Neural cell (in vitro differentiated cells): ENCODE measurements at regions not wholly inside any gene's neighbourhood (a gene's known extent, or its start where the extent isn't known, plus 50 kb on each side); places are given as distances from the start of the nearest gene placed in this dataset.

Source experiments
- H2AFZ ChIP-seq: fragments of 200-600, 300-800 bp; sonication (generic), shearing (Covaris generic); 2 replicates; pipeline ENCODE4 v1.6.0; 2014; ENCODE audit warnings: low read depth, mild to moderate bottlenecking, antibody characterized with exemption, low read length, moderate library complexity
- H3F3A ChIP-seq: fragments of 200-600 bp; shearing (Covaris generic); 2 replicates; pipeline ENCODE4 v1.6.1; 2016; ENCODE audit warnings: mild to moderate bottlenecking, moderate library complexity, mixed read lengths, antibody characterized with exemption, low read length; ENCODE audit not compliant: insufficient read depth, poor library complexity, severe bottlenecking
- H3K27ac ChIP-seq: fragments of 200-600, 300-800 bp; sonication (generic), shearing (Covaris generic); 2 replicates; pipeline ENCODE4 v1.5.1; 2014; ENCODE audit warnings: mild to moderate bottlenecking, low read length, moderate library complexity
- H3K27me3 ChIP-seq: fragments of 300-800, 200-600 bp; sonication (generic), shearing (Covaris generic); 2 replicates; pipeline ENCODE4 v1.6.0; 2014; ENCODE audit warnings: mild to moderate bottlenecking, low read depth, low read length, moderate library complexity; ENCODE audit not compliant: insufficient read depth
- H3K36me3 ChIP-seq: fragments of 300-800, 200-600 bp; sonication (generic), shearing (Covaris generic); 2 replicates; pipeline ENCODE4 v1.5.1; 2014; ENCODE audit warnings: mild to moderate bottlenecking, antibody characterized with exemption, low read length, moderate library complexity; ENCODE audit not compliant: insufficient read depth
- H3K4me2 ChIP-seq: fragments of 300-800, 200-600 bp; sonication (generic), shearing (Covaris generic); 2 replicates; pipeline ENCODE4 v1.6.0; 2014; ENCODE audit warnings: mild to moderate bottlenecking, low read length
- H3K4me3 ChIP-seq: fragments of 300-800, 200-600 bp; sonication (generic), shearing (Covaris generic); 2 replicates; pipeline ENCODE4 v1.5.1; 2014; ENCODE audit warnings: mild to moderate bottlenecking, low read length, moderate library complexity
- H3K79me2 ChIP-seq: fragments of 200-600 bp; shearing (Covaris generic); replicated peaks from 2 replicates; pipeline ENCODE4 v1.6.0; 2014; ENCODE audit warnings: mild to moderate bottlenecking, low read length, moderate library complexity; ENCODE audit not compliant: insufficient read depth
- H3K9ac ChIP-seq: fragments of 300-800, 200-600 bp; sonication (generic), shearing (Covaris generic); 2 replicates; pipeline ENCODE4 v1.6.1; 2016; ENCODE audit warnings: mild to moderate bottlenecking, low read length, mixed read lengths
- H3K9me2 ChIP-seq: fragments of 200-600 bp; shearing (Covaris generic); 2 replicates; pipeline ENCODE4 v1.6.1; 2016; ENCODE audit warnings: mild to moderate bottlenecking, low read length, mixed read lengths; ENCODE audit not compliant: insufficient read depth
- H3K9me3 ChIP-seq: fragments of 200-600, 300-800 bp; sonication (generic), shearing (Covaris generic); 2 replicates; pipeline ENCODE4 v1.6.1; 2016; ENCODE audit warnings: mild to moderate bottlenecking, mixed run types, low read length, moderate library complexity, mixed read lengths
- H4K20me1 ChIP-seq: fragments of 200-600 bp; shearing (Covaris generic); 2 replicates; pipeline ENCODE4 v1.6.1; 2016; ENCODE audit warnings: mild to moderate bottlenecking, mixed run types; ENCODE audit not compliant: insufficient read depth
- EP300 ChIP-seq: fragments of 450-650 bp; conservative IDR thresholded peaks from 2 replicates; pipeline ENCODE4 v1.6.1; 2014; ENCODE audit warnings: antibody characterized with exemption, mild to moderate bottlenecking, moderate library complexity; ENCODE audit not compliant: poor library complexity, severe bottlenecking
- EZH2 ChIP-seq: fragments of 200-600, 300-800 bp; shearing (Covaris generic), sonication (generic); IDR thresholded peaks from 2 replicates; pipeline ENCODE4 v1.6.1; 2014; ENCODE audit warnings: antibody characterized with exemption, low read length, borderline replicate concordance, mild to moderate bottlenecking; ENCODE audit not compliant: insufficient read depth, poor library complexity, severe bottlenecking
- MXI1 ChIP-seq: fragments of 450-650 bp; conservative IDR thresholded peaks from 2 replicates; pipeline ENCODE4 v1.6.1; 2014; ENCODE audit warnings: antibody characterized with exemption, mild to moderate bottlenecking; ENCODE audit not compliant: poor library complexity, severe bottlenecking
- POLR2AphosphoS5 ChIP-seq: IDR thresholded peaks from 2 replicates; pipeline ENCODE4 v1.6.1; 2012
- RAD21 ChIP-seq: fragments of 450-650 bp; conservative IDR thresholded peaks from 2 replicates; pipeline ENCODE4 v1.6.1; 2014; ENCODE audit warnings: antibody characterized with exemption, mild to moderate bottlenecking, moderate library complexity
- SMC3 ChIP-seq: fragments of 450-650 bp; conservative IDR thresholded peaks from 2 replicates; pipeline ENCODE4 v1.6.1; 2014; ENCODE audit warnings: antibody characterized with exemption, mild to moderate bottlenecking, moderate library complexity; ENCODE audit not compliant: poor library complexity
- TAF1 ChIP-seq: IDR thresholded peaks from 2 replicates; pipeline ENCODE4 v1.6.1; 2012; ENCODE audit warnings: low read depth
- TF ChIP-seq, protein P1 (sequence below): fragments of 450-650 bp; IDR thresholded peaks from 2 replicates; pipeline ENCODE4 v1.5.1; 2014; ENCODE audit warnings: antibody characterized with exemption, mild to moderate bottlenecking, moderate library complexity; ENCODE audit not compliant: poor library complexity, severe bottlenecking
- TF ChIP-seq, protein P2 (sequence below): IDR thresholded peaks from 2 replicates; pipeline ENCODE4 v1.6.1; 2012; ENCODE audit warnings: borderline replicate concordance

DNA sequence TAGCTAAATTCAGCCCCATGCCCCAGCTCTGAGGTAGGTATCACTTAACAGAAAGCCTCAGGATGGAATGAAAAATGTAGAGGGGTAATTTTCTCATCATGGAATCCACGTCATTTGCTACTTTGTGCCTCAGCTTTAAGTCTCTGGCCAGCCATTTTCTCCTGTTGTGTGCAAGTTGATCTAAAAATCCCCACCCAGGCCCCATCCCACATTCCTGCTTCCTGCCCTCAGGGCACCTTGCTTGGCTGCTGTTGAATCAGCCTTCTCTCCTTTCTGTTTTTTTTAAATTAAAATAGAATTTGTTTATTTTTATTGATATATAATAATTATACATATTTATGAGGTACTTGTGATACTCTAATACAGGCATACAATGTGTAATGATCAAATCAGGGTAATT is 179.9 kb upstream of the TSHZ3 start:
- Histone ChIP-seq H3K4me3 (no peak overlapping the region), H3K79me2 (no peaks in the 10 kb centered on the region), H3K9me2 (no peaks in the 10 kb centered on the region), H3K27me3 (no peaks in the 10 kb centered on the region), H3K4me2 (no peak overlapping the region), H3K27ac (no peak overlapping the region), H3K9me3 (peaks cover 4% of the 10 kb centered on the region), H3K9ac (no peak overlapping the region), H2AFZ (no peak overlapping the region), H3K36me3 (no peaks in the 10 kb centered on the region), H4K20me1 (no peaks in the 10 kb centered on the region), H3F3A (no peaks in the 10 kb centered on the region)
- TF ChIP-seq EP300 (no peak), TAF1 (no peak), RAD21 (no peak), SMC3 (no peak), MXI1 (no peak), POLR2AphosphoS5 (no peak), EZH2 (no peak)
- TF ChIP-seq, protein P1, sequence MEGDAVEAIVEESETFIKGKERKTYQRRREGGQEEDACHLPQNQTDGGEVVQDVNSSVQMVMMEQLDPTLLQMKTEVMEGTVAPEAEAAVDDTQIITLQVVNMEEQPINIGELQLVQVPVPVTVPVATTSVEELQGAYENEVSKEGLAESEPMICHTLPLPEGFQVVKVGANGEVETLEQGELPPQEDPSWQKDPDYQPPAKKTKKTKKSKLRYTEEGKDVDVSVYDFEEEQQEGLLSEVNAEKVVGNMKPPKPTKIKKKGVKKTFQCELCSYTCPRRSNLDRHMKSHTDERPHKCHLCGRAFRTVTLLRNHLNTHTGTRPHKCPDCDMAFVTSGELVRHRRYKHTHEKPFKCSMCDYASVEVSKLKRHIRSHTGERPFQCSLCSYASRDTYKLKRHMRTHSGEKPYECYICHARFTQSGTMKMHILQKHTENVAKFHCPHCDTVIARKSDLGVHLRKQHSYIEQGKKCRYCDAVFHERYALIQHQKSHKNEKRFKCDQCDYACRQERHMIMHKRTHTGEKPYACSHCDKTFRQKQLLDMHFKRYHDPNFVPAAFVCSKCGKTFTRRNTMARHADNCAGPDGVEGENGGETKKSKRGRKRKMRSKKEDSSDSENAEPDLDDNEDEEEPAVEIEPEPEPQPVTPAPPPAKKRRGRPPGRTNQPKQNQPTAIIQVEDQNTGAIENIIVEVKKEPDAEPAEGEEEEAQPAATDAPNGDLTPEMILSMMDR: no peak
- TF ChIP-seq, protein P2, sequence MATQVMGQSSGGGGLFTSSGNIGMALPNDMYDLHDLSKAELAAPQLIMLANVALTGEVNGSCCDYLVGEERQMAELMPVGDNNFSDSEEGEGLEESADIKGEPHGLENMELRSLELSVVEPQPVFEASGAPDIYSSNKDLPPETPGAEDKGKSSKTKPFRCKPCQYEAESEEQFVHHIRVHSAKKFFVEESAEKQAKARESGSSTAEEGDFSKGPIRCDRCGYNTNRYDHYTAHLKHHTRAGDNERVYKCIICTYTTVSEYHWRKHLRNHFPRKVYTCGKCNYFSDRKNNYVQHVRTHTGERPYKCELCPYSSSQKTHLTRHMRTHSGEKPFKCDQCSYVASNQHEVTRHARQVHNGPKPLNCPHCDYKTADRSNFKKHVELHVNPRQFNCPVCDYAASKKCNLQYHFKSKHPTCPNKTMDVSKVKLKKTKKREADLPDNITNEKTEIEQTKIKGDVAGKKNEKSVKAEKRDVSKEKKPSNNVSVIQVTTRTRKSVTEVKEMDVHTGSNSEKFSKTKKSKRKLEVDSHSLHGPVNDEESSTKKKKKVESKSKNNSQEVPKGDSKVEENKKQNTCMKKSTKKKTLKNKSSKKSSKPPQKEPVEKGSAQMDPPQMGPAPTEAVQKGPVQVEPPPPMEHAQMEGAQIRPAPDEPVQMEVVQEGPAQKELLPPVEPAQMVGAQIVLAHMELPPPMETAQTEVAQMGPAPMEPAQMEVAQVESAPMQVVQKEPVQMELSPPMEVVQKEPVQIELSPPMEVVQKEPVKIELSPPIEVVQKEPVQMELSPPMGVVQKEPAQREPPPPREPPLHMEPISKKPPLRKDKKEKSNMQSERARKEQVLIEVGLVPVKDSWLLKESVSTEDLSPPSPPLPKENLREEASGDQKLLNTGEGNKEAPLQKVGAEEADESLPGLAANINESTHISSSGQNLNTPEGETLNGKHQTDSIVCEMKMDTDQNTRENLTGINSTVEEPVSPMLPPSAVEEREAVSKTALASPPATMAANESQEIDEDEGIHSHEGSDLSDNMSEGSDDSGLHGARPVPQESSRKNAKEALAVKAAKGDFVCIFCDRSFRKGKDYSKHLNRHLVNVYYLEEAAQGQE: no peak

DNA sequence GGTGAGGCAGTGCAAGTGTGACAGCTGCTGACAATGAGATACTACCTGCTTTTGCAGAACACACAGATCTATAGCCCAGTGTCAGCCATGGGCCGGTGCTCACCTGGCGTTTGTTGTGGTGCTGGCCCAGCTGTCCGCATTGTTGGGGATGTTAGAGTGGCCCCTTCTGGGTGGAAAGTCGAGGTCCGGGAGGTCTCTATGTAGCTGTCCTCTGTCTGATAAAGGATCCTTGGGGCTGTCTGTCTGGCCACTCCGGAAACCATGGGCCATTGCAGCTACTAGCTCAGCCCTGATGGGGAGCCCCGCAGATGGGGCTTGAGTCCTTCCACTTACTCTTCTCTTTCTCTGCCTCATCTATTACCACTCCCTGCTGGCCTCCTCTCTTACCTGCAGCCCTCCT is 181.5 kb upstream of the TSHZ3 start:
- H3K27ac ChIP-seq: no peak overlapping the region
- no peaks in the 10 kb centered on the region for H3K9me2 ChIP-seq
- no peak overlapping the region for H2AFZ ChIP-seq
- no peak overlapping the region for H3K9ac ChIP-seq
- H4K20me1 ChIP-seq: no peaks in the 10 kb centered on the region
- H3K36me3 ChIP-seq: no peaks in the 10 kb centered on the region
- no peak for TF ChIP-seq SMC3
- no peak for TF ChIP-seq RAD21
- no peak for TF ChIP-seq EP300
- no peaks in the 10 kb centered on the region for H3K79me2 ChIP-seq
- H3K4me2 ChIP-seq: no peak overlapping the region
- H3K9me3 ChIP-seq: peaks cover 4% of the 10 kb centered on the region
- no peaks in the 10 kb centered on the region for H3F3A ChIP-seq
- H3K27me3 ChIP-seq: no peaks in the 10 kb centered on the region
- H3K4me3 ChIP-seq: no peak overlapping the region

DNA sequence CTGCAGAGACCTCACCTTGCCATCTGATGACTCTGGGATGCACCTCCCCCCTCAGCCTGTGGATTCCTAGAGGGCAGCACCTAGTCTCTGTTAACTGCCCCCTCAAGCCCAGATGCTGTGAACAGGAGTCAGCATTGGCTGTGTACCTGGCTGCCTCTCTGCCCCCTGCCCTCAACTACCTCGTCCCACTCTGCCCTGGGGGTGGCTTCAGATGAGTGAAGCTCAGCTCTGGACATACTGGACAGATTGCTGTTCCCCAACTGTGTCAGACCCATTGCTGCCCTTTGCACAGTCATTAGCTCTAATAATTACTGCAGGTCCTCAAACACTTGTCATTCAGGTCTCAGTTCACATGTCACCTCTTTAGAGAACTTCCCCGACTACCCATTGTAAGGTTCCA is 182.1 kb upstream of the TSHZ3 start:
- H4K20me1 ChIP-seq: no peaks in the 10 kb centered on the region
- no peaks in the 10 kb centered on the region for H3F3A ChIP-seq
- TF ChIP-seq TAF1: no peak
- no peak for TF ChIP-seq POLR2AphosphoS5
- no peak for TF ChIP-seq EP300
- no peak for TF ChIP-seq SMC3
- TF ChIP-seq RAD21: no peak
- no peak for TF ChIP-seq EZH2
- TF ChIP-seq, protein P2: no peak
- TF ChIP-seq, protein P1: no peak
- TF ChIP-seq MXI1: no peak
- no peaks in the 10 kb centered on the region for H3K79me2 ChIP-seq
- no peak overlapping the region for H3K27ac ChIP-seq
- H3K27me3 ChIP-seq: no peaks in the 10 kb centered on the region
- H3K4me2 ChIP-seq: no peak overlapping the region
- H3K9me2 ChIP-seq: no peaks in the 10 kb centered on the region
- no peak overlapping the region for H3K4me3 ChIP-seq
- no peak overlapping the region for H3K9ac ChIP-seq
- no peaks in the 10 kb centered on the region for H3K36me3 ChIP-seq
- H3K9me3 ChIP-seq: peaks cover 2% of the 10 kb centered on the region
- no peak overlapping the region for H2AFZ ChIP-seq
